ENCODE measurements at regions not wholly inside any gene's neighbourhood (a gene's known extent, or its start where the extent isn't known, plus 50 kb on each side); places are given as distances from the start of the nearest gene placed in this dataset.

- intact Hi-C loops (cut with DNase I) = no loop called here
- no peak overlapping the region for H3K4me3 ChIP-seq
- H3K9me3 ChIP-seq = no peaks in the 10 kb centered on the region
- TF ChIP-seq CTCF (IDR thresholded peaks at IDR 0.05) (no peak), POLR2A (IDR thresholded peaks at IDR 0.05) (no peak), POLR2AphosphoS5 (IDR thresholded peaks at IDR 0.05; ENCODE audit: insufficient read depth in 1 of 2, low read depth in 1 of 2) (no peak)
- H3K27me3 ChIP-seq = no peaks in the 10 kb centered on the region
- no peaks in the 10 kb centered on the region for H3K36me3 ChIP-seq
- H3K4me1 ChIP-seq = no peaks in the 10 kb centered on the region
- no peak for DNase-seq (ENCODE audit: extremely low spot score in 2 of 2)
- H3K27ac ChIP-seq = no peak overlapping the region
Measured at GRCh38 chr4:136103616-136104015, 1428.7 kb downstream of the PCDH18 start.

DNA sequence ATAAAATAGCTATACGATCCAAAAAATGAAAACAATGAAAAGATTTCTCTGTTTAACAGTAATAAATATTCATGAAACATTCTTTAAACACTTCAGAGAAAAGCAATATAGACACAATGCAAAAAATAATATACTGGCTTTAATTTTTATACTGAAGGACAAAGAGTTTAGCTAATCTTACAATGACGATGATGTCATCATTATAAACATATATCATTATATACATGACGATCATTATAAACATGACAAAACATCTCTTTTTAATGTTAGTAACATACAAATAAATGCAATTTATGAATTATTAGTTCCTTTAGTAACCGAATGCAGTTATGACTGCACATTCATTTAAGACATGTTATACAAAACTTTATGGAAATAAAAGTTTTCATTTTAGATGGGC lies 1434.6 kb downstream of the PCDH18 start:
- intact Hi-C loops (cut with DNase I) = no loop called here
- no peak overlapping the region for H3K27ac ChIP-seq
- H3K4me3 ChIP-seq = no peak overlapping the region

DNA sequence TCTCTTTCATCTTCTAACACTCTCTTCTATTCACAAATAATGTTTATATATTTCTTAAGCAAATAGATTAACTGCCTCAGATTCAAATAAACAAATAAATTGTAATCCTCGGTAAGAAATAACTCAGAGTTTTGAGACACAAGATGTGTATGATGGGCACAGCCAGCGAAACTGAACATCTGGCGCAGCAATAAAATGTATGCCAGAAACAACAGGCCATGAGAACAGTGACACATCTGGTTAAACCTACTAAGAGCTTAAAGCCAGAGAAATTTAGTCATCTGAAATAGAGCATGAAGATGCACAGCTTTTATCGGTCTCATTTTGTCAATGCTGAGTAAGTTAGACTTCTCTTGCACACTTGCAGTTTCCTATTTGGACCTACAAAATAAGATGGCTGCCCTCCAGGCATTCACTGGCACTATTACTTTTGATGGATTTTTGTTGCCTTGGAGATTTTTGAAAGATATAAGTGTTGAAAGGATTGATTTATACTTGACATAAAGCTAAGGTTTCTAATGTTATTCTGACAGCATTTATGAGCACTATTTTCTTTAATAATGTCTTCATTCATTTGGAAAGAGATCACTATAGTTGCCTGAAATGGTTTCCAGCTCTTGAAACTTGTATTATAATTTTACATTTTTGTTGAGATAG lies 1444.0 kb downstream of the PCDH18 start:
- no peak overlapping the region for H3K27ac ChIP-seq
- no peaks in the 10 kb centered on the region for H3K27me3 ChIP-seq
- no peak overlapping the region for H3K4me3 ChIP-seq
- H3K36me3 ChIP-seq = no peaks in the 10 kb centered on the region
- TF ChIP-seq POLR2AphosphoS5 (IDR thresholded peaks at IDR 0.05; ENCODE audit: insufficient read depth in 1 of 2, low read depth in 1 of 2) = no peak
- TF ChIP-seq CTCF (IDR thresholded peaks at IDR 0.05) = no peak
- TF ChIP-seq POLR2A (IDR thresholded peaks at IDR 0.05) = no peak
- H3K4me1 ChIP-seq = no peaks in the 10 kb centered on the region
- intact Hi-C loops (cut with DNase I) = no loop called here
- H3K9me3 ChIP-seq = no peaks in the 10 kb centered on the region
- no peak for DNase-seq (ENCODE audit: extremely low spot score in 2 of 2)

More for the DNA sequence above, 1434.6 kb downstream of the PCDH18 start:
- H3K4me1 ChIP-seq = no peaks in the 10 kb centered on the region
- no peaks in the 10 kb centered on the region for H3K36me3 ChIP-seq
- H3K27me3 ChIP-seq = no peaks in the 10 kb centered on the region
- no peaks in the 10 kb centered on the region for H3K9me3 ChIP-seq
- no peak for DNase-seq (ENCODE audit: extremely low spot score in 2 of 2)
- TF ChIP-seq POLR2A (IDR thresholded peaks at IDR 0.05) (no peak), CTCF (IDR thresholded peaks at IDR 0.05) (no peak), POLR2AphosphoS5 (IDR thresholded peaks at IDR 0.05; ENCODE audit: insufficient read depth in 1 of 2, low read depth in 1 of 2) (no peak)

DNA sequence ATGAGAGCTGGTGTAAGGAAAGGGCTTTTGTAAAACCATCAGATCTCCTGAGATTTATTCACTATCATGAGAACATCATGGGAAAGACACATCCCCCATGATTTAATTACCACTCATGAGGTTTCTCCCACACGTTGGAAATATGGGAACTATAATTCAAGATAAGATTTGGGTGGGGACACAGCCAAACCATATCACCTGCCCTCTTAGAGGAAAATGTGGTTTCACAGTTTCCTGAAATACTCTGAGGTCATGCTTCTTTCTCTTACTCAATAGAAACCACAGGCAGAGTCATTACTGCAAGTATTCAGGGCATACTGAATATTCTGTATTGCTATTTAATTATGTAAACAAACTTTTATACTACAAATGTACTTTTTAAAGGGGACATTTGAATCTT lies 1453.3 kb downstream of the PCDH18 start:
- Histone ChIP-seq H3K9me3 (no peaks in the 10 kb centered on the region), H3K27ac (no peak overlapping the region), H3K36me3 (no peaks in the 10 kb centered on the region), H3K4me3 (no peak overlapping the region), H3K4me1 (no peaks in the 10 kb centered on the region), H3K27me3 (no peaks in the 10 kb centered on the region)
- intact Hi-C loops (cut with DNase I) = no loop called here
- TF ChIP-seq POLR2AphosphoS5 (IDR thresholded peaks at IDR 0.05; ENCODE audit: insufficient read depth in 1 of 2, low read depth in 1 of 2) (no peak), POLR2A (IDR thresholded peaks at IDR 0.05) (no peak), CTCF (IDR thresholded peaks at IDR 0.05) (no peak)
- no peak for DNase-seq (ENCODE audit: extremely low spot score in 2 of 2)

- intact Hi-C loops (cut with DNase I) = no loop called here
- no peak for TF ChIP-seq CTCF (IDR thresholded peaks at IDR 0.05)
- no peak for TF ChIP-seq POLR2A (IDR thresholded peaks at IDR 0.05)
- no peak for TF ChIP-seq POLR2AphosphoS5 (IDR thresholded peaks at IDR 0.05; ENCODE audit: insufficient read depth in 1 of 2, low read depth in 1 of 2)
- H3K27ac ChIP-seq = no peak overlapping the region
- H3K27me3 ChIP-seq = no peaks in the 10 kb centered on the region
- H3K9me3 ChIP-seq = no peaks in the 10 kb centered on the region
- no peaks in the 10 kb centered on the region for H3K4me1 ChIP-seq
- no peak overlapping the region for H3K4me3 ChIP-seq
- no peak for DNase-seq (ENCODE audit: extremely low spot score in 2 of 2)
- no peaks in the 10 kb centered on the region for H3K36me3 ChIP-seq
Measured at GRCh38 chr4:136056748-136057147, 1475.5 kb downstream of the PCDH18 start.

Data from vagina (tissue), 2 donors.